ENCODE measurements at regions not wholly inside any gene's neighbourhood (a gene's known extent, or its start where the extent isn't known, plus 50 kb on each side); places are given as distances from the start of the nearest gene placed in this dataset.
"Not testable (repeated sequence)": the region's sequence is repeated elsewhere in the genome, so short reads cannot be mapped to it uniquely, and the experiment has no call there.

DNA sequence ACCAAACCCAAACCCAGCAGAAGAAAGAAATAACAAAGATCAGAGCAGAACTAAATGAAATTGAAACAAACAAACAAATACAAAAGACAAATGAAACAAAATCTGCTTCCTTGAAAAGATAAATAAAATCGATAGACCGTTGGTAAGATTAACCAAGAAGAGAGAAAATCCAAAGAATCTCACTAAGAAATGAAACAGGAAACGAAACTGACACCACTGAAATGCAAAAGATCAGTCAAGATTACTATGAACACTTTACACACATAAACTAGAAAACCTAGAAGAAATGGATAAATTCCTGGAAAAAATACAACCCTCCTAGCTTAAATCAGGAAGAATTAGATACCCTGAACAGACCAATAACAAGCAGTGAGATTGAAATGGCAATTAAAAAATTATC, 252.1 kb upstream of the SGK1 start:
- TF ChIP-seq, protein P1, sequence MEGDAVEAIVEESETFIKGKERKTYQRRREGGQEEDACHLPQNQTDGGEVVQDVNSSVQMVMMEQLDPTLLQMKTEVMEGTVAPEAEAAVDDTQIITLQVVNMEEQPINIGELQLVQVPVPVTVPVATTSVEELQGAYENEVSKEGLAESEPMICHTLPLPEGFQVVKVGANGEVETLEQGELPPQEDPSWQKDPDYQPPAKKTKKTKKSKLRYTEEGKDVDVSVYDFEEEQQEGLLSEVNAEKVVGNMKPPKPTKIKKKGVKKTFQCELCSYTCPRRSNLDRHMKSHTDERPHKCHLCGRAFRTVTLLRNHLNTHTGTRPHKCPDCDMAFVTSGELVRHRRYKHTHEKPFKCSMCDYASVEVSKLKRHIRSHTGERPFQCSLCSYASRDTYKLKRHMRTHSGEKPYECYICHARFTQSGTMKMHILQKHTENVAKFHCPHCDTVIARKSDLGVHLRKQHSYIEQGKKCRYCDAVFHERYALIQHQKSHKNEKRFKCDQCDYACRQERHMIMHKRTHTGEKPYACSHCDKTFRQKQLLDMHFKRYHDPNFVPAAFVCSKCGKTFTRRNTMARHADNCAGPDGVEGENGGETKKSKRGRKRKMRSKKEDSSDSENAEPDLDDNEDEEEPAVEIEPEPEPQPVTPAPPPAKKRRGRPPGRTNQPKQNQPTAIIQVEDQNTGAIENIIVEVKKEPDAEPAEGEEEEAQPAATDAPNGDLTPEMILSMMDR (IDR thresholded peaks at IDR 0.05): not testable (repeated sequence)
- TF ChIP-seq POLR2A (IDR thresholded peaks at IDR 0.05): not testable (repeated sequence)

Data from adrenal gland (tissue), 5 donors.